Psoas muscle (tissue), 7 donors: ENCODE measurements at regions not wholly inside any gene's neighbourhood (a gene's known extent, or its start where the extent isn't known, plus 50 kb on each side); places are given as distances from the start of the nearest gene placed in this dataset.

Experiments used
- ATAC-seq, 4 donors: fragments of 200-7000 bp; cut with Tn5 transposase; one replicate each; pipeline ENCODE4 v1.9.1; 2020; ENCODE audit warnings: moderate library complexity in 3 of 4, mild to moderate bottlenecking in 2 of 4
- DNase-seq, 2 donors: peaks; one replicate each; pipeline ENCODE4 v3.0.0-alpha.2; 2020
- H3K27ac ChIP-seq: fragments of 200-600 bp; one replicate; pipeline ENCODE4 v1.8.0; 2022
- H3K27me3 ChIP-seq, 3 donors: fragments of 200-600 bp in 1 of 3; one replicate each; pipeline versions ENCODE4 v1.6.1 to v1.8.0; 2013 to 2022; ENCODE audit warnings: low read length in 2 of 3, mild to moderate bottlenecking in 2 of 3, moderate library complexity in 1 of 3; ENCODE audit not compliant: insufficient read depth in 3 of 3
- H3K36me3 ChIP-seq, 2 donors: fragments of 200-600 bp in 1 of 2; one replicate each; pipeline versions ENCODE4 v1.6.1 to v1.8.0; 2013 to 2022; ENCODE audit warnings: low read depth in 1 of 2, mild to moderate bottlenecking in 1 of 2, moderate library complexity in 1 of 2; ENCODE audit not compliant: insufficient read depth in 1 of 2
- H3K4me1 ChIP-seq: fragments of 200-600 bp; one replicate; pipeline ENCODE4 v1.8.0; 2022
- H3K4me3 ChIP-seq: fragments of 200-600 bp; one replicate; pipeline ENCODE4 v1.8.0; 2022; ENCODE audit warnings: mild to moderate bottlenecking
- H3K9me3 ChIP-seq: fragments of 200-600 bp; one replicate; pipeline ENCODE4 v1.8.0; 2022
- WGBS, 3 donors: extraction: QIAGEN DNeasy Blood & Tissue Kit; methylation state at CpG; one replicate each; pipeline versions ENCODE4 v1.1.6 to v1.1.7; 2013; 5-methylcytosine and 5-hydroxymethylcytosine counted together
- intact Hi-C, 2 donors: fragments of 100-400 bp; cut with DNase I; formaldehyde crosslinking; loops; one replicate each; pipeline versions ENCODE4 v1.11.0 to v1.14.2; 2022
- TF ChIP-seq, protein P1 (sequence below): fragments of 200-600 bp; IDR thresholded peaks from one replicate; pipeline ENCODE4 v1.8.0; 2022; ENCODE audit warnings: antibody characterized with exemption
- donor health status: healthy with polysubstance abuse.
- donor health status: DM: no; HTN: no; CAD: no; lungs with moderate emphysema.
- donor health status: Bipolar disorder and iron deficiency.
- donor health status: healthy.
- donor health status: DM: yes; HTN: yes; CAD: no.
- donor health status: DM: no; HTN: no; CAD: no.
- donor health status: DM: yes; HTN: yes; CAD: no.

DNA sequence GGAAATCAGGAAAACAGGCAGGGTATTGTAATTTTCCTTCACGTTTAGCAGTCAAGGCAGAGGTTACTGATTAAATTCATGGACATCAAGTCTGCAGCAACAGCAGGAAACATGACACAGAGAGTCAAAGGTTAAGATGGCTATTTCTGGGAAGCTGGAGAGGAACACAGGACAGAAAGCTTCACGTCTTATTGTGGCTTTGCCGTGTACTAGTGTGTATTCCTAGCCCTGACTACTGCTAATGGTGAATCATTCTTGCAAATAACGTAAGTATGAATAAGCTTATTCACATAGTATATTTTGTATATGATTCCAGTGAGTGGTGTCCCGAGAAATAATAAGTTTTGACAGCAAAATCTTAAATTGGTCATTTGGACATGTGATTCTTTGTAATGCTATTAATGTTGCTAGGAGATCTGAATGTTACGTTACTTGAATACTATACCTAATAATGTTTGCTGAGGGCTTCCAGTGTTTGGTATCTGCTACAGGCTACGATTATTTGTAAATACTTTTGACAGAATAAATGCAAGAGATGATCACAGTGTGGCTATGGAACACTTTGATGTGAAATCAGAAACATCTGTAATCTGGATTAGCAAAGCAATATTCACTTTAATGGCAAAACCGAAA lies 77.4 kb downstream of the DISP1 start:
- no peaks in the 10 kb centered on the region for H3K9me3 ChIP-seq
- intact Hi-C loops = loop anchor here in 1 of 2 donors (5.0 kb wide), 1 partner anchor 35 kb away; no protein-coding TSS in a partner anchor
- 30 to 55% (median 36%) methylated on average over 8 of the region's 8 CpGs for WGBS, 3 donors
- H3K4me3 ChIP-seq = peak overlapping the region; percentile 24
- TF ChIP-seq, protein P1, sequence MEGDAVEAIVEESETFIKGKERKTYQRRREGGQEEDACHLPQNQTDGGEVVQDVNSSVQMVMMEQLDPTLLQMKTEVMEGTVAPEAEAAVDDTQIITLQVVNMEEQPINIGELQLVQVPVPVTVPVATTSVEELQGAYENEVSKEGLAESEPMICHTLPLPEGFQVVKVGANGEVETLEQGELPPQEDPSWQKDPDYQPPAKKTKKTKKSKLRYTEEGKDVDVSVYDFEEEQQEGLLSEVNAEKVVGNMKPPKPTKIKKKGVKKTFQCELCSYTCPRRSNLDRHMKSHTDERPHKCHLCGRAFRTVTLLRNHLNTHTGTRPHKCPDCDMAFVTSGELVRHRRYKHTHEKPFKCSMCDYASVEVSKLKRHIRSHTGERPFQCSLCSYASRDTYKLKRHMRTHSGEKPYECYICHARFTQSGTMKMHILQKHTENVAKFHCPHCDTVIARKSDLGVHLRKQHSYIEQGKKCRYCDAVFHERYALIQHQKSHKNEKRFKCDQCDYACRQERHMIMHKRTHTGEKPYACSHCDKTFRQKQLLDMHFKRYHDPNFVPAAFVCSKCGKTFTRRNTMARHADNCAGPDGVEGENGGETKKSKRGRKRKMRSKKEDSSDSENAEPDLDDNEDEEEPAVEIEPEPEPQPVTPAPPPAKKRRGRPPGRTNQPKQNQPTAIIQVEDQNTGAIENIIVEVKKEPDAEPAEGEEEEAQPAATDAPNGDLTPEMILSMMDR = no peak
- H3K27ac ChIP-seq = peak overlapping the region; percentile 77
- H3K27me3 ChIP-seq = no peaks in the 10 kb centered on the region
- no peaks in the 10 kb centered on the region for H3K36me3 ChIP-seq
- H3K4me1 ChIP-seq = peaks cover 15% of the 10 kb centered on the region
- ATAC-seq (peak; percentile 75 to 91 (median 84)), DNase-seq (no peak)

GRCh38 chr1:222893255-222893654 lies 78.4 kb downstream of the DISP1 start:
- ATAC-seq (peak; percentile 96 to 97 (median 96)), DNase-seq (peak; percentile 67 to 91)
- peak overlapping the region; percentile 77 for H3K27ac ChIP-seq
- no peaks in the 10 kb centered on the region for H3K27me3 ChIP-seq
- WGBS, 3 donors = 27 to 59% (median 34%) methylated on average over 13 of the region's 13 CpGs
- no peaks in the 10 kb centered on the region for H3K9me3 ChIP-seq
- peak overlapping the region; percentile 24 for H3K4me3 ChIP-seq
- intact Hi-C loops = loop anchor here in 1 of 2 donors (5.0 kb wide), 1 partner anchor 34 kb away; no protein-coding TSS in a partner anchor
- H3K36me3 ChIP-seq = no peaks in the 10 kb centered on the region
- TF ChIP-seq, protein P1 = no peak
- peaks cover 20% of the 10 kb centered on the region for H3K4me1 ChIP-seq

DNA sequence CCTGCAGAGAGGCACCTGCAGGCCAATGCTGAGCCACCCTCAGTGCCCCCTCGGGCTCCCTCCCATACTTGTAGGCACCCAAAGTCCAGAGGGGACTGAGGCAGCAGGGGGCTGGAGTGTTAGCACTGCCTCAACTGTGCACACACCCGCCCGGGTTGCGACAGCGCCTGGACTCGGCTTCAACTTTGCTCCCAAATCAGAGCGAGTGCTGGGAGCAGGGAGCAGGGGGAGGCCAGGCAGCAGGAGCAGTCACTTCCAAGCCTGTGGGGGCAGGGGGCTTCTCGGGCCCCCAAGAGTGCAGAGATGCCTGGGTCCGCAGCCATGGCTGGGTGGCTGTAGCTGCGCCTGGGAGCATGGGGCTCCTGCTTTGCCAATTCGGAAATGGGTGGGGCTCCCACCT lies 79.5 kb downstream of the DISP1 start:
- ATAC-seq = no peak
- Histone ChIP-seq H3K9me3 (no peaks in the 10 kb centered on the region), H3K4me3 (no peak overlapping the region), H3K36me3 (no peaks in the 10 kb centered on the region), H3K4me1 (peaks cover 21% of the 10 kb centered on the region), H3K27me3 (no peaks in the 10 kb centered on the region), H3K27ac (no peak overlapping the region)
- 98 to 99% (median 99%) methylated on average over 10 to 11 of the region's 11 CpGs for WGBS, 3 donors
- intact Hi-C loops = loop anchor here in 1 of 2 donors (5.0 kb wide), 1 partner anchor 33 kb away; no protein-coding TSS in a partner anchor
- DNase-seq = peak in 1 of 2 donors; percentile 51
- TF ChIP-seq, protein P1 = no peak

- intact Hi-C loops = no loop called here
- TF ChIP-seq, protein P1 = no peak
- H3K4me3 ChIP-seq = peak overlapping the region; percentile 53
Observed at GRCh38 chr1:222896630-222897526, 82.0 kb downstream of the DISP1 start.

More at GRCh38 chr1:222896630-222897526, 82.0 kb downstream of the DISP1 start:
- DNase-seq = no peak
- Histone ChIP-seq H3K9me3 (no peaks in the 10 kb centered on the region), H3K27ac (no peak overlapping the region), H3K4me1 (peaks cover 19% of the 10 kb centered on the region), H3K36me3 (no peaks in the 10 kb centered on the region), H3K27me3 (no peaks in the 10 kb centered on the region)
- ATAC-seq = no peak
- 71 to 77% (median 77%) methylated on average over 3 of the region's 3 CpGs for WGBS, 3 donors
